Spleen (tissue), 7 donors: ENCODE measurements at regions not wholly inside any gene's neighbourhood (a gene's known extent, or its start where the extent isn't known, plus 50 kb on each side); places are given as distances from the start of the nearest gene placed in this dataset.

Source experiments
- CTCF ChIP-seq, 11 experiments: fragments of 200-600 bp in 7 of 11; fragments of 450-650 bp in 4 of 11; sonication (generic) in 4 of 11; IDR thresholded peaks in 8 of 11; conservative IDR thresholded peaks in 3 of 11; 1 replicate in 7 of 11; 2 replicates in 4 of 11; pipeline versions ENCODE4 v1.4.0 to v1.8.0; 2016 to 2021; ENCODE audit warnings: antibody characterized with exemption in 11 of 11, inconsistent platforms in 4 of 11, mild to moderate bottlenecking in 1 of 11
- POLR2AphosphoS5 ChIP-seq, 3 donors: sonication (generic); formaldehyde crosslinking; IDR thresholded peaks; one replicate each; pipeline ENCODE4 v1.5.1; 2017; ENCODE audit warnings: antibody characterized with exemption in 3 of 3
- donor health status: DM: no; HTN: no; CAD: no; lungs with moderate emphysema.
- donor health status: DM: no; HTN: no; CAD: no.
- donor health status: DM: no; HTN: no; CAD: no.

- TF ChIP-seq CTCF (IDR thresholded peaks at IDR 0.05 in 8 of 11, conservative IDR thresholded peaks at IDR 0.05 in 3 of 11): no peak
- TF ChIP-seq POLR2AphosphoS5 (IDR thresholded peaks at IDR 0.05): no peak
Observed at GRCh38 chr9:76561050-76561713, 102.2 kb downstream of the GCNT1 start.
